ENCODE measurements at regions not wholly inside any gene's neighbourhood (a gene's known extent, or its start where the extent isn't known, plus 50 kb on each side); places are given as distances from the start of the nearest gene placed in this dataset.

DNA sequence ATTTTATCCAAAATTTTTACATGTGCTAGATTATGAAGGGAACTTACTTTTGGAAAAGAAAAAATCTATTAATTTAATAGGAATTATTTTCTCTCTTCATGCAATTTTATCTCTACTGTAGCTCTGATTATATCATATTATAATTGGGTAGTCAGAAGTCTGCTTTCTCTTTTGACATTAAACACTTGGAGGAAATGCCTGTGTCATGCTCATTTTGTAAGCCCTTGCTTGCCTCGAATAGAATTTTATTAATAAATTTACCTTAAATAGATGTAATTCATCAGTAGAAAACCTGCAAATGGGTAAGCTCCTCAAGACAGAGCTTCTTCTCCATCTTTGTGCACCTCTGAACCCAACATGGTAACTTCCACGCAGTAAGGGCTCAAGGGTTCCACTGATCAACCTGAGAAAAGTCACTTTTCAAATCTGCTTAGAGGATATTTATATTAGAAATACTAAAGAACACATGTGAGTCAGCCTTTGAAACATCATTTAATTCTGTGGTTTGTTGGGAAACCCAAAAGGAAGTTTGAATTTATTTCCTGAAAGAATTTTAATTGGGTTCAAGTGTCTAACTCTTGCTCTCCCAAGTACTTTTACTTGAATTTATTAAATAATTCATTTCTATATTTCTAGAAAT lies 266.0 kb downstream of the ALDH8A1 start:
- BruUV-seq (replicated peaks), result no TSS peak
- H3K36me3 ChIP-seq (ENCODE audit: control insufficient read depth in 2 of 2, extremely low read depth in 1 of 2, insufficient read depth in 2 of 2, low read length in 2 of 2), result no peaks in the 10 kb centered on the region
- H3K27ac ChIP-seq (ENCODE audit: insufficient read depth, low read depth, low read length), result no peak overlapping the region
- no peaks in the 10 kb centered on the region for H3K9me3 ChIP-seq (replicated peaks; ENCODE audit: control insufficient read depth, insufficient read depth, low read length)
- CTCF ChIA-PET, result no interaction called here
- H3K9me1 ChIP-seq (replicated peaks; ENCODE audit: control insufficient read depth, extremely low read depth, insufficient read depth, low read length), result no peaks in the 10 kb centered on the region
- no peak overlapping the region for H3K4me3 ChIP-seq (replicated peaks in 1 of 3; ENCODE audit: insufficient read depth in 1 of 3, low read depth in 1 of 3, low read length in 3 of 3)
- H3K9ac ChIP-seq (replicated peaks; ENCODE audit: extremely low read depth, insufficient read depth, low read length), result no peak overlapping the region
- no peak overlapping the region for H3K4me2 ChIP-seq (ENCODE audit: insufficient read depth, low read length)
- TF ChIP-seq POLR2AphosphoS5 (IDR thresholded peaks at IDR 0.05; ENCODE audit: insufficient read depth, low read depth, low read length) (no peak), FOS (IDR thresholded peaks at IDR 0.05; ENCODE audit: borderline replicate concordance, insufficient read depth, low read length) (peak; percentile 12), GATA2 (IDR thresholded peaks at IDR 0.05; ENCODE audit: insufficient read depth, insufficient read length, low read depth, low read length) (no peak), JUN (IDR thresholded peaks at IDR 0.05; ENCODE audit: borderline replicate concordance, insufficient read depth, insufficient read length, low read depth) (no peak)
- intact Hi-C loops (cut with micrococcal nuclease), result no loop called here
- dilution Hi-C loops (cut with MboI; ENCODE audit: extremely low pct_ligation_motif_present, low sequenced_read_pairs), result no loop called here
- POLR2A ChIA-PET, result no interaction called here
- no peaks in the 10 kb centered on the region for H4K20me1 ChIP-seq (replicated peaks; ENCODE audit: control insufficient read depth, extremely low read depth, insufficient read depth, low read length)
- H3K27me3 ChIP-seq (ENCODE audit: control insufficient read depth in 2 of 2, insufficient read depth in 2 of 2, low read length in 2 of 2), result no peaks in the 10 kb centered on the region
- DNase-seq (ENCODE audit: low read depth, low spot score), result no peak
- H2AFZ ChIP-seq (ENCODE audit: low read depth, low read length), result no peak overlapping the region
- H3K79me2 ChIP-seq (ENCODE audit: control insufficient read depth, insufficient read depth, low read length), result no peaks in the 10 kb centered on the region
- no peaks in the 10 kb centered on the region for H3K4me1 ChIP-seq (ENCODE audit: control insufficient read depth, extremely low read depth, insufficient read depth, low read length)
- FAIRE-seq, result no peak

DNA sequence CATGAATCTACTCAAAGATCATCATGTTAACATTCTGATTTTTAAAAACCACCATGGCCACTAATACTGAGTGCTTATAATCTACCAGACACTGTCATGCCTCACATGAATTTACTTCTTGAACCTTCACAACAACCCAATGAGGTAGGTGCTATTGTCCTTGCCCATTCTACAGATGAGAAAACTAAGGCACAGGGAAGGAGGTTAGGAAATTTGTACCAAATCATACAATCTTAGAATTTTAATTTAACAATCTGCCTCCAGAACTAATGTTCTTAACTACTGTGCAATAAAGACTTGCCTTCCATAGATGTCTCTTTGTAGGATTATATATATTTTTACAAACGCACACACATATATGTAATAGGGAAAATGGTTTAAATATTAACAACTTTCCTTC lies 269.5 kb downstream of the ALDH8A1 start:
- DNase-seq (ENCODE audit: low read depth, low spot score), result no peak
- ChIA-PET CTCF (no interaction called here), POLR2A (no interaction called here)
- dilution Hi-C loops (cut with MboI; ENCODE audit: extremely low pct_ligation_motif_present, low sequenced_read_pairs) (no loop called here), intact Hi-C loops (cut with micrococcal nuclease) (no loop called here)
- Histone ChIP-seq H3K4me2 (ENCODE audit: insufficient read depth, low read length) (no peak overlapping the region), H3K27me3 (ENCODE audit: control insufficient read depth in 2 of 2, insufficient read depth in 2 of 2, low read length in 2 of 2) (no peaks in the 10 kb centered on the region), H3K9ac (replicated peaks; ENCODE audit: extremely low read depth, insufficient read depth, low read length) (no peak overlapping the region), H3K4me1 (ENCODE audit: control insufficient read depth, extremely low read depth, insufficient read depth, low read length) (no peaks in the 10 kb centered on the region), H2AFZ (ENCODE audit: low read depth, low read length) (no peak overlapping the region), H4K20me1 (replicated peaks; ENCODE audit: control insufficient read depth, extremely low read depth, insufficient read depth, low read length) (no peaks in the 10 kb centered on the region), H3K27ac (ENCODE audit: insufficient read depth, low read depth, low read length) (no peak overlapping the region), H3K9me3 (replicated peaks; ENCODE audit: control insufficient read depth, insufficient read depth, low read length) (no peaks in the 10 kb centered on the region), H3K4me3 (replicated peaks in 1 of 3; ENCODE audit: insufficient read depth in 1 of 3, low read depth in 1 of 3, low read length in 3 of 3) (no peak overlapping the region), H3K36me3 (ENCODE audit: control insufficient read depth in 2 of 2, extremely low read depth in 1 of 2, insufficient read depth in 2 of 2, low read length in 2 of 2) (no peaks in the 10 kb centered on the region), H3K79me2 (ENCODE audit: control insufficient read depth, insufficient read depth, low read length) (no peaks in the 10 kb centered on the region), H3K9me1 (replicated peaks; ENCODE audit: control insufficient read depth, extremely low read depth, insufficient read depth, low read length) (no peaks in the 10 kb centered on the region)
- no TSS peak for BruUV-seq (replicated peaks)
- TF ChIP-seq, protein P1, sequence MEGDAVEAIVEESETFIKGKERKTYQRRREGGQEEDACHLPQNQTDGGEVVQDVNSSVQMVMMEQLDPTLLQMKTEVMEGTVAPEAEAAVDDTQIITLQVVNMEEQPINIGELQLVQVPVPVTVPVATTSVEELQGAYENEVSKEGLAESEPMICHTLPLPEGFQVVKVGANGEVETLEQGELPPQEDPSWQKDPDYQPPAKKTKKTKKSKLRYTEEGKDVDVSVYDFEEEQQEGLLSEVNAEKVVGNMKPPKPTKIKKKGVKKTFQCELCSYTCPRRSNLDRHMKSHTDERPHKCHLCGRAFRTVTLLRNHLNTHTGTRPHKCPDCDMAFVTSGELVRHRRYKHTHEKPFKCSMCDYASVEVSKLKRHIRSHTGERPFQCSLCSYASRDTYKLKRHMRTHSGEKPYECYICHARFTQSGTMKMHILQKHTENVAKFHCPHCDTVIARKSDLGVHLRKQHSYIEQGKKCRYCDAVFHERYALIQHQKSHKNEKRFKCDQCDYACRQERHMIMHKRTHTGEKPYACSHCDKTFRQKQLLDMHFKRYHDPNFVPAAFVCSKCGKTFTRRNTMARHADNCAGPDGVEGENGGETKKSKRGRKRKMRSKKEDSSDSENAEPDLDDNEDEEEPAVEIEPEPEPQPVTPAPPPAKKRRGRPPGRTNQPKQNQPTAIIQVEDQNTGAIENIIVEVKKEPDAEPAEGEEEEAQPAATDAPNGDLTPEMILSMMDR (IDR thresholded peaks at IDR 0.05; ENCODE audit: extremely low read depth in 1 of 2, insufficient read depth in 1 of 2, low read depth in 1 of 2, low read length in 2 of 2), result no peak
- no peak for TF ChIP-seq FOS (IDR thresholded peaks at IDR 0.05; ENCODE audit: borderline replicate concordance, insufficient read depth, low read length)
- TF ChIP-seq EZH2 (IDR thresholded peaks at IDR 0.05; ENCODE audit: borderline replicate concordance, low read depth, low read length, severe bottlenecking), result no peak
- TF ChIP-seq, protein P2, sequence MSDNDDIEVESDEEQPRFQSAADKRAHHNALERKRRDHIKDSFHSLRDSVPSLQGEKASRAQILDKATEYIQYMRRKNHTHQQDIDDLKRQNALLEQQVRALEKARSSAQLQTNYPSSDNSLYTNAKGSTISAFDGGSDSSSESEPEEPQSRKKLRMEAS (IDR thresholded peaks at IDR 0.05; ENCODE audit: insufficient read depth, insufficient read length), result no peak
- no peak for TF ChIP-seq GATA2 (IDR thresholded peaks at IDR 0.05; ENCODE audit: insufficient read depth, insufficient read length, low read depth, low read length)
- TF ChIP-seq JUN (IDR thresholded peaks at IDR 0.05; ENCODE audit: borderline replicate concordance, insufficient read depth, insufficient read length, low read depth), result no peak
- TF ChIP-seq POLR2A (IDR thresholded peaks at IDR 0.05; ENCODE audit: low read depth, low read length), result no peak
- no peak for TF ChIP-seq MYC (IDR thresholded peaks at IDR 0.05; ENCODE audit: low read depth, low read length)
- TF ChIP-seq POLR2AphosphoS5 (IDR thresholded peaks at IDR 0.05; ENCODE audit: insufficient read depth, low read depth, low read length), result no peak
- no peak for FAIRE-seq

Data from endothelial cell of umbilical vein (primary cell).